Stimulated activated naive CD8-positive, alpha-beta T cell treated with anti-CD3 and anti-CD28 coated beads, Interleukin-15, amount 100 ng/mL, for 72 hours (primary cell): ENCODE measurements at regions not wholly inside any gene's neighbourhood (a gene's known extent, or its start where the extent isn't known, plus 50 kb on each side); places are given as distances from the start of the nearest gene placed in this dataset.
"Not testable (repeated sequence)": the region's sequence is repeated elsewhere in the genome, so short reads cannot be mapped to it uniquely, and the experiment has no call there.

Source experiments
- ATAC-seq: fragments of 150-1000 bp; cut with Tn5 transposase; 2 replicates; pipeline ENCODE4 v1.10.0; 2021; ENCODE audit warnings: mild to moderate bottlenecking, moderate library complexity
- DNase-seq, 2 donors: peaks; one replicate each; pipeline ENCODE4 v3.0.0; 2021 to 2022
- H3K27ac Mint-ChIP-seq, 2 donors: one replicate each; pipeline ENCODE4 v1.8.0; 2022; ENCODE audit warnings: mild to moderate bottlenecking in 2 of 2, mixed read lengths in 2 of 2, moderate library complexity in 2 of 2
- H3K27me3 Mint-ChIP-seq: one replicate; pipeline ENCODE4 v1.8.0; 2022; ENCODE audit warnings: mixed read lengths
- H3K4me1 Mint-ChIP-seq: one replicate; pipeline ENCODE4 v1.8.0; 2022; ENCODE audit warnings: mild to moderate bottlenecking, mixed read lengths
- H3K4me3 Mint-ChIP-seq, 2 donors: one replicate each; pipeline ENCODE4 v1.8.0; 2022; ENCODE audit warnings: mild to moderate bottlenecking in 2 of 2, mixed read lengths in 2 of 2, moderate library complexity in 1 of 2
- H3K9me3 Mint-ChIP-seq, 2 donors: one replicate each; pipeline ENCODE4 v1.8.0; 2022; ENCODE audit warnings: mixed read lengths in 2 of 2

DNA sequence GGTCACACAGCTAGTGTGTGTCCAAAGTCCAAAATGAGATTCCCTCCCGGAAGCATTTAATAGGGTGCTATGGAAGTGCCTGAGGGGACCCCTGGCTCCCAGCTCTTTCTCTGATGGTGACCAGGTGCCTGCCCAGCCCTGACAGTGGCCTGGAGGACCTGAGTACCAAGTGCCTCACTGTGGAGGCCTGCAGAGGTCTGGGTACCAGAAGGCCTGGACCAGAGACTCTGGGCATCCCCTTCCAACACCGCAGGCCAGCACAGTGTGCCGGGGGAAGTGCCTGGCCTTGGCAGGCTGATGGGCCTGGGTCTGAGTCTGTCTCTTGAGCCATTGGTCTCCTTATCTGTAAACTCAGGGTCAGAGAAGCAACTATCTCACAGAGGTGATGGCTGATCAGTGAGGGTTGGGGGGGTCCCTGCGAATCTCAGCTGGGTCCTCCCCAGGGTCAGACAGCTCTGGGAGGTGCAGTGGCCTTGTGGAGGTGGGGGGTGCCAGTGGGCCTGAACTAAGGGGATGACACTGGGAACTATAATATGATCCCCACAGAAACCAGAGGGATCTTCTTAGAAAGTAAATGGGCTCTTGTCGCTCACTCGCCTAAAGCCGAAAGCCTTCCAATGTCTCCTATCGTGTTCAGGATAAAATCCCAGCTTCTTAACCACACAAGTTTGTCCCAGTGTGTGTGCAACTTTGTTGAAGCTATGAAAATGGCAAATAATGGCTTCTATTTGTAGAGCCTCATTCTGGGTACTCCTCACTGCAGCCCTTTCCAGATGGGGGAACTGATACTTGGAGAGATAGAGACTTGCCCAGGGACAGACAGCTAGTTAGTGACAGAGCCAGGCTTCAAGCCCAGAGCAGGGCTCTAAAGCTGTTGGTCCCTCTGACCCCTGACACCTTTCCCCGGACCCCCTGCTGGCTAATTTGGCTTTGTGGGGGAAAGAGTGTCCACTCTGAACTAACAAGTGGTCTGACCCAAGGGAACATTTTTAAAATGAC lies 225.1 kb downstream of the TFCP2L1 start:
- Mint-ChIP-seq H3K4me1 (no peaks in the 10 kb centered on the region), H3K4me3 (no peak overlapping the region), H3K9me3 (no peaks in the 10 kb centered on the region), H3K27me3 (peaks cover 10% of the 10 kb centered on the region), H3K27ac (no peak overlapping the region)
- DNase-seq (no peak), ATAC-seq (no peak)

DNA sequence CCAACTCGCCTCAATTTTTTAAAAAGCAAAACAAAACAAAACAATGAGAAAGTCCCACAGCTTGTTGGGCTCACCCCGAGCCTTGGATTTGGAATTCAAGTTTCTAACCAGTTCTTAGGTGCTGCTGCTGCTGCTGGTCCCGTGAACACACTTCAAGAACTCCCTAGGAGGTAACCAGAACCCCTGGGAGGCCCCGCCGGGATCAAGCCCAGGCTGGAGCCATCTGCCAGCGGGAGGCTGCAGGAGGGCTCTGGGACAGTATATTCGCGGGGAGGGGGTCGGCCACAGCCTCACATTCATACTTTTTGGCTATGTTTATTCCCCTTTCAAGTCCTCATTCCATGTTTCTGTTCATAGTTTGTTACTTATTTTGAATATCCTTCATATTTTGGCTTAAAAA lies 223.4 kb downstream of the TFCP2L1 start:
- H3K4me3 Mint-ChIP-seq: no peak overlapping the region
- peaks cover 10% of the 10 kb centered on the region for H3K27me3 Mint-ChIP-seq
- DNase-seq (no peak), ATAC-seq (no peak)
- no peaks in the 10 kb centered on the region for H3K9me3 Mint-ChIP-seq
- H3K4me1 Mint-ChIP-seq: no peaks in the 10 kb centered on the region
- H3K27ac Mint-ChIP-seq: no peak overlapping the region

DNA sequence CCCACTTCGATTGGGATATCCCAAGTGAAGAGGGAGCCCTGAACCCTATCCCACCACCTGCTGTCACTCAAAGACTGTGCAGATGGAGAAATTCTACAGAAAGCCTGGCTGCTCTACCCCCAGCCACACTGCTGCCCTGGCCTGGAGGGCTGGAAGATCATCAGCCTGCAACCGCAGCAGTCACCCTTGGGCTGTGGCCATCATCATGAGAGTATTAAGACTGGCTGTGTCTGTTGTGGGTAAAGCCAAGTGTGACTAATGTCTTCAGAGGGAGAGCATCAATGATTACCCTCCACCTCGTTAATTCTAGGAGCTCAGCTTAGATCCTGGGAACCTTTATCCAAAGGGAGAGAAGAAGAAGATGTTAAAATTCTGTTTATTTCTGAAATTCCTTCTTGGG lies 221.5 kb downstream of the TFCP2L1 start:
- Mint-ChIP-seq H3K4me3 (no peak overlapping the region), H3K4me1 (no peaks in the 10 kb centered on the region), H3K27me3 (peaks cover 10% of the 10 kb centered on the region), H3K27ac (no peak overlapping the region), H3K9me3 (no peaks in the 10 kb centered on the region)
- DNase-seq: no peak
- no peak for ATAC-seq

DNA sequence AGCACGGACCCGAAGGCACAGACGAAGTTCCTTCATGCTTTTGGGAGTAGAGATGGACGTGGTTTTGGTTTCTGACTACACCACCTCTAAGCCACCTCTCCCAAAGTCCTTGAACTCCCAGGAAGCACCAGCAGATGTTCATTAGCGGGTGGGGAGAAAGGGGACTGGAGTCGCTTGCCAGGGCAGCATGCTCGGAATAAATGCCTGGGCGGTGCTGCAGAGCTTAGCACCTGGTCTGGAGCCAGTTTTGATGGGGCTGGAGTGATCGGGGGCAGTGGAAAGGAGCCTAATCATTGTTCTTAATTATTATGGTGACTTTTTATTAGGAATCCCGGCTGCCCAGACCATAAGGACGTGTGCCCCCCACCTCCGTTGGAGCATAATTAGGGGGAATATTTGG lies 220.8 kb downstream of the TFCP2L1 start:
- no peaks in the 10 kb centered on the region for H3K9me3 Mint-ChIP-seq
- peaks cover 10% of the 10 kb centered on the region for H3K27me3 Mint-ChIP-seq
- ATAC-seq: no peak
- H3K4me3 Mint-ChIP-seq: no peak overlapping the region
- no peak overlapping the region for H3K27ac Mint-ChIP-seq
- no peak for DNase-seq
- H3K4me1 Mint-ChIP-seq: no peaks in the 10 kb centered on the region

DNA sequence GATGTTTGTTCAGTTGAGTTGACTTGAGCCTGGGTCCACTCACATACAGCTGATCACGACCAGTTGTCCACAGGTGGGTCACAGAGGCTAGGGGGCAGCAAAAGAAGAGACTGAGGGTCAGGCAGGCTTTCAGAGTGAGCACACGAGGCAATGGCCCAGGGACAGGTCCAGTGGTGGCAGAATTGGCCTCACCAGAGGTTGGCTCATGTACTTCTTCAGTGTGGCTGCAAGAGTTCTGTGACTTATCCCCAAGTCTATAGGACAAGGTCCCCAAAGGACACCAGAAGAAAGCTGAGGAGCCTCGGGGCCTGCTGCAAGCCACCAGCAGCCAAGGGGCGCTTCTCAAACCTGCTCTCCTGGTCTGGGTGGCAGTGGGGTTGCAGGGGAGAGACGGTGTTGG lies 219.8 kb downstream of the TFCP2L1 start:
- Mint-ChIP-seq H3K27me3 (peaks cover 10% of the 10 kb centered on the region), H3K9me3 (no peaks in the 10 kb centered on the region), H3K4me3 (no peak overlapping the region), H3K4me1 (no peaks in the 10 kb centered on the region), H3K27ac (no peak overlapping the region)
- DNase-seq: no peak
- ATAC-seq: no peak

DNA sequence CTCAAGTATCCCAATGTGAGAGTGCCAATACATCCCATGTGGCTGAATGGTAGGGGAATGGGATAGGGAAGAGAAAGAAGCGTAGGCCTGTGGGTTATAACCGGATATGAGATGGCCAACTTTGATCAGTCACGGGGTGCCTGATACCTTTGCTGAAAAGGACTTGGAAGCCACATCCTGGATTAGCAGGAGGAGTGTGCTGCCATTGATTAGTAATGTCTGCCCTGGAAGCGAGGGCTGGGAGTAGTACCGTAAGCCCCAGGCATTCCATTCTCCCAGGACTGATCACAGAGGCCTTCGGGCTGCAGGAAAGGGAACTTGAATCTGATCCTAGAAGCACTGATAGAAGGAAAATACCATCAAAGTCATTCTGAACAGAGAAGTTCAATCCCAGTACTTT lies 218.5 kb downstream of the TFCP2L1 start:
- ATAC-seq (no peak), DNase-seq (no peak)
- no peaks in the 10 kb centered on the region for H3K4me1 Mint-ChIP-seq
- no peak overlapping the region for H3K27ac Mint-ChIP-seq
- H3K9me3 Mint-ChIP-seq: no peaks in the 10 kb centered on the region
- peaks cover 10% of the 10 kb centered on the region for H3K27me3 Mint-ChIP-seq
- H3K4me3 Mint-ChIP-seq: no peak overlapping the region

DNA sequence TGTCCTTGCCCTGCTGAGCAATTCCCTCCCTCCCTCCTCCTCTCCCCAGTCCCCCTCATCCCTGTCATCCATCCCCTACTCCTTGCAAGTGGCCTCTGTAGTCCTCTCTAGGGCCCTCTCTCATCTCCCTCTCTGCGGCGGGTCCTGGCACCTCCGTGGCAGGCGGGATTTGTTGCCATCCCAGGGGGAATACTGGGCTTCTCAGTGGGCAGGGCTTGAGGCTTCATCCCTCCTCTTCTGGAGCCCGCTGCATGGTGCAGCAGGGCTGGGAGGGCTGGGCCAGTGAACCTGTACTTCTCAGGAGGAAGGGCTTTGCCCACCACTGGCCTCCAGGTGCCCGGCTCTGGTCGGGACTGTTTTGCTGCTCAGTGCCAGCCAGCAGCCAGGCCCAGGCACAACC lies 216.2 kb downstream of the TFCP2L1 start:
- Mint-ChIP-seq H3K27me3 (no peaks in the 10 kb centered on the region), H3K27ac (no peak overlapping the region), H3K9me3 (no peaks in the 10 kb centered on the region), H3K4me1 (no peaks in the 10 kb centered on the region), H3K4me3 (no peak overlapping the region)
- no peak for ATAC-seq
- DNase-seq: no peak

DNA sequence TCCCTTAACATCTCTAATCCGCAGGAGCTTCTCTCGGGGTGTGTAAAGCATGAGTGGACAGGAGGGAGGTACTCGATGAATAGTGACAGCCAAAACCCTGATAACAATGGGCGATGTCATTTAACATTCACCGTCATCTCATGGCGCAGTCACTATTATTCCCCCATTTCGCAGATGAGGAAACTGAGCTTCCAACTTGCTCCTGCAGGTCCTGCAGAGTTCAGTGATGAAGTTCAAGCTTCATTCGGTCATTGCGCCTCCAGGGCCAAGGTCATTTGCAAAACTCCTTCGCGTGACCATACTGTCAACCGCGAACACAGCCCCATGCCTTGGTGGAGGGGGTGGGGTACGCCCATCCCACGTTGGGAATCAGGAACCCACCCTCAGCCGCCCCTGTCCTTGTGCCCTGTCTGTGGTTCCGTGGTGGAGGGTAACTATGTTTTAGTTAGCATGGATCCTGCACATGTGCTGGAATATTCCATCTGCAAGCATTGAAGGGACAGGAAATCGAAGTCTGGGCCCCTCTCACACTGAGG lies 215.5 kb downstream of the TFCP2L1 start:
- Mint-ChIP-seq H3K27ac (no peak overlapping the region), H3K4me3 (no peak overlapping the region), H3K9me3 (no peaks in the 10 kb centered on the region), H3K4me1 (no peaks in the 10 kb centered on the region), H3K27me3 (no peaks in the 10 kb centered on the region)
- no peak for DNase-seq
- no peak for ATAC-seq

DNA sequence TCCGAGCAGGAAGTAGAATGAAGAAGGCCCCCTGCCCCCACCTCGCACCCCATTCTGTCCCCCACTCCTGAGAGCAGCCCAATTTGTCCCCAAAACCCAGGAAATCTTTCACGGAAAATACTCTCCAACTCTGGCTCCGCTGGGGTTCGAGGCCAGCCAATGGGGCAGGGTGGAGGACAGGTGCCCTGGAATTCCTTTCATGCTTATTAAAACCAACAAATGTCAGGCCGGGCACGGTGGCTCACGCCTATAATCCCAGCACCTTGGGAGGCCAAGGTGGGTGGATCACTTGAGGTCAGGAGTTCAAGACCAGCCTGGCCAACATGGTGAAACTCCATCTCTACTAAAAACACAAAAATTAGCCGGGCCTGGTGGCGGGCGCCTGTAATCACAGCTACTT lies 214.9 kb downstream of the TFCP2L1 start:
- ATAC-seq, H3K9me3 Mint-ChIP-seq, H3K27ac Mint-ChIP-seq, H3K27me3 Mint-ChIP-seq, DNase-seq, H3K4me1 Mint-ChIP-seq, H3K4me3 Mint-ChIP-seq: not testable (repeated sequence)

DNA sequence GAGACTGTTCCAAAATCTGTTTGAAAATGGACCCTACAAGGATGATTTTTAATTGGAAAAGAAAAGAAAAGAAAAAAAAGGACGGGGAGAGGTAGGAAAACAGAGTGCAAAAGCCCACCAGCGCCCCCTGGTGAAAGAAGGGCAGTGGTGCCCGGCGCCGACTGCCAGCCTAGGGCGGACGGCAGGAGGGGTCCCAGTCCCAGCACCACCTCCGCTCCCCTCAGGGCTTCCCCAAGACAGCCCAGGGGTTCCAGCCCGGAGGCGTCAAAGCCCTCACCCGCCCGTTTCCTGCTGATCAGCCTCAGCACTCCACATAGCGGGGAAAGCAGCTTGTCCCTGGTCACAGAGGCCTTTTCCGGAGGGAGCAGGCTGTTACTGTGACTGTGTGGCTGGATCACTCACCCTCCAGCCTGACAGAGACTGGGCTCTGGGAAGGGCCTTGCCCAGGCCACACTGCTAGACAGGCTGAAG lies 213.9 kb downstream of the TFCP2L1 start:
- Mint-ChIP-seq H3K27ac (no peak overlapping the region), H3K4me3 (no peak overlapping the region), H3K27me3 (peaks cover 9% of the 10 kb centered on the region), H3K9me3 (no peaks in the 10 kb centered on the region), H3K4me1 (no peaks in the 10 kb centered on the region)
- peak; percentile 45 to 50 for DNase-seq
- ATAC-seq: no peak

DNA sequence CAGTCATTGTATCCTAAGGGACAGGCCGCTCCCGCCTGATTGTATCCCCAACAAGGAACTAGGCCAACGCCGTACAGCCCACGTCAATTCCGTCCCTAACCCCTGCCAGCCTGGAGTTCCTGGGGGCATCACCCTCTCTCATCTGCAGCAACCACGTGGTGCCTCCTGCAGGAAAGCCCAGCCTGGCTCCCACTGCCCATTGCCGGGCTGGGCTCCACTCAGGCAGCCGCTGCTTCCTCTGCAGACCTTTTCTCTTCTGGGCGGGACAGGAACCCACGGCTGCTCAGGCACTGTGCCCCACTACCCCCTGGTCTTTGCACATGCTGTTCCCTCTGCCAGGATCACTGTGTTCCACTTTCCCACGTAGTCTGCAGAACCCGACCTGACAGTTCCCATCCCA lies 212.2 kb downstream of the TFCP2L1 start:
- peaks cover 26% of the 10 kb centered on the region for H3K27me3 Mint-ChIP-seq
- H3K4me1 Mint-ChIP-seq: no peaks in the 10 kb centered on the region
- ATAC-seq (no peak), DNase-seq (no peak)
- no peak overlapping the region for H3K4me3 Mint-ChIP-seq
- H3K27ac Mint-ChIP-seq: no peak overlapping the region
- H3K9me3 Mint-ChIP-seq: no peaks in the 10 kb centered on the region

DNA sequence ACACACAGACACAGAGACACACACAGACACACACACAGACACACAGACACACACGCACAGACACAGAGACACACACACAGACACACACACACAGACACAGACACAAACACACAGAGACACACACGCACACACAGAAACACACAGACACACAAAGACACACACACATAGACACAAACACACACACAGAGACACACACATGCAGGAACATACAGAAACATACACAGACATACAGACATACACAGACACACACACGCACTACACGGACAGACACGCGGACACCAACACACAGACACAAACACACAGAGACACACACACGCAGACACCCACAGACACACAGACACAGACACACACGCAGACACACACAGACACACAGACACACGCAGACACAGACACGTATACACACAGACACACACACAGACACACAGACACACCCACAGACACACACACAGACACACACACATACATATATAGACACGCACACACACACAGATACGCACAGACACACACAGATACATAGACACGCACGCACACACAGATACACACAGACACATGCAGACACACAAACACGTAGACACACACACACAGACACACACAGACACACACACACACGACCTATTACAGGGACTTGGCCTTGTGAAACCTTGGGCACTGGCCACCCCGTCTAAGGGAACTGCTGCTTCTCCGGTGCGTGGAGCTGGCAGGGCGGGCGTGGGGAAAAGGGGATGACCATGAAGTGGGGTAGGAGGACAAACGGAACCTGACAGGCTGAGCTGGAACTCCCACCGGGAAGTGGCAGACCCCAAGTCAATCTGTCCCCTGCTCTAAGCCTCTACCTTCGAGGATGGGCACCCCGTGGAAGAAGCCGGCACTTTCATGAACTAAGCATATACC lies 211.4 kb downstream of the TFCP2L1 start:
- DNase-seq: no peak
- H3K4me1 Mint-ChIP-seq: no peaks in the 10 kb centered on the region
- H3K27ac Mint-ChIP-seq: no peak overlapping the region
- no peak for ATAC-seq
- H3K4me3 Mint-ChIP-seq: no peak overlapping the region
- no peaks in the 10 kb centered on the region for H3K9me3 Mint-ChIP-seq
- peaks cover 28% of the 10 kb centered on the region for H3K27me3 Mint-ChIP-seq

DNA sequence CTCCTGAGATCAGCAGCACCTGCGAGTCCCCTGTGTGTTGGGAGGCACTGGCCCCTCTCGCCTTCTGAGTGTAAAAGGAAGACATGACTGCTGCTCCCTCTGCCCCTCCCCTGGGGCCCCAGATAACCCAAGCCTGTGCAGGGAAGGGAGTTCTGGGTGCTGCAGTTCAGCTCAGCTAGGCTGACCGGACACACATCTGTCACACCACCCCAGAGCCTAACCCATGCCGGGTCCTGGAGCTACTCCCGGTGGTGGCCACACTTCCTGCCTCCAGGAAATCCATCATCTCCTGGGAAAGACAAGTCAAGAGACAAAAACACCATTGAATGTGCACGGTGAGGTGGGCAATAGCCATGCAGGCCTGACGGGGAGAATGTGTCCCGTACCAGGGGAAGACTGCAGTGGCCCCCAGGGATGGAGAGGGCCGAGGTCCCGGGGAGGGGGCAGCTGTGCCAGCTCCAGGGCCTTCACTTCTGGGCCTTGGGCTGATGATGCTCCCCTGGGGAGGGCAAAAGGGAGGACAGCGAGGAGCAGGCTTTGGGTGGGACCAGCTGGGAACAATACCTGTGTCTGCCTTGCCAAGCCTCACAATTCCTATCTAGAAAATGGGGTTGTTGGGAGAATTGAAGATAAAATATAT lies 210.6 kb downstream of the TFCP2L1 start:
- no peak for DNase-seq
- Mint-ChIP-seq H3K27me3 (peaks cover 36% of the 10 kb centered on the region), H3K9me3 (no peaks in the 10 kb centered on the region), H3K27ac (no peak overlapping the region), H3K4me3 (no peak overlapping the region), H3K4me1 (no peaks in the 10 kb centered on the region)
- peak; percentile 17 for ATAC-seq

DNA sequence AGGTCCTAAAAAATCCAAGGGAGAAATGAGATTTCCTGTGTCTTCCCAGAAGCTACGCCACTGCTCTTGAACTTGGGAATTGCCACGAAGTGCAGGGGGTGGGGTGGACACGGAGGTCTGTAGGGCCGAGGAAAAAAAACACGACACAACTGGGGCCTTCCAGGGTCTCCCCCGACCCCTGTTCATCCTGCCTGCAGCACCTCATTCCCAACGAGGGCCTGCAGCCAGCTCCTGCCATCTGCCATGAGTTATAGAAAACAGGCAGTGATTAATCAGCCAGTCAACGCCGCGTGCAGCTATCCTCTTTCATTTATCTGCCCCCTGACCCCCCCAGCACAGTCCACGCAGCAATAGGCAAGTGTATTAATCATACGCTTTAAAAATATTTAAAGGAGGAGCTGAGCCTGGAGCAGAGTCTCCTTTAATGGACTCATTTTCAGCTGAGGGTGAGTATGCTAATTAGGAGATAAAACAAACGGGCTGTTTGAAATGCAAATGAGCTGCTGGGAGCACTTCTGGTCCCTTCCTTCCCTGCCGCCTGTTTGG lies 209.9 kb downstream of the TFCP2L1 start:
- DNase-seq: peak; percentile 48 to 49
- no peaks in the 10 kb centered on the region for H3K9me3 Mint-ChIP-seq
- H3K27me3 Mint-ChIP-seq: peaks cover 43% of the 10 kb centered on the region
- H3K27ac Mint-ChIP-seq: peak overlapping the region in 1 of 2 donors; percentile 12
- ATAC-seq: peak; percentile 58
- no peak overlapping the region for H3K4me3 Mint-ChIP-seq
- H3K4me1 Mint-ChIP-seq: no peaks in the 10 kb centered on the region
